GM23248 (cell line): ENCODE measurements at regions not wholly inside any gene's neighbourhood (a gene's known extent, or its start where the extent isn't known, plus 50 kb on each side); places are given as distances from the start of the nearest gene placed in this dataset.

Experiments used
- DNase-seq: peaks from one replicate; pipeline ENCODE4 v3.0.0-alpha.2; 2015
- H2AFZ ChIP-seq: fragments of 200-600 bp; sonication (generic); 2 replicates; pipeline ENCODE4 v1.6.1; 2016; ENCODE audit warnings: antibody characterized with exemption
- H3F3A ChIP-seq: fragments of 200-600 bp; sonication (generic); 2 replicates; pipeline ENCODE4 v1.6.1; 2016; ENCODE audit warnings: mild to moderate bottlenecking, antibody characterized with exemption, mixed run types; ENCODE audit not compliant: insufficient read depth
- H3K27ac ChIP-seq: fragments of 200-600 bp; sonication (generic); 2 replicates; pipeline ENCODE4 v1.5.1; 2016; ENCODE audit warnings: mild to moderate bottlenecking
- H3K27me3 ChIP-seq: fragments of 200-600 bp; sonication (generic); replicated peaks from 2 replicates; pipeline ENCODE4 v1.6.1; 2016; ENCODE audit warnings: mild to moderate bottlenecking; ENCODE audit not compliant: insufficient read depth
- H3K36me3 ChIP-seq: fragments of 200-600 bp; sonication (generic); 2 replicates; pipeline ENCODE4 v1.6.1; 2016; ENCODE audit warnings: low read depth, mild to moderate bottlenecking
- H3K4me1 ChIP-seq: fragments of 200-600 bp; sonication (generic); 2 replicates; pipeline ENCODE4 v1.6.1; 2016; ENCODE audit warnings: mild to moderate bottlenecking; ENCODE audit not compliant: insufficient read depth
- H3K4me2 ChIP-seq: fragments of 200-600 bp; sonication (generic); one replicate; pipeline ENCODE4 v1.6.1; 2016; ENCODE audit warnings: mild to moderate bottlenecking; ENCODE audit not compliant: unreplicated experiment
- H3K4me3 ChIP-seq: fragments of 200-600 bp; sonication (generic); 2 replicates; pipeline ENCODE4 v1.5.1; 2016; ENCODE audit warnings: mild to moderate bottlenecking
- H3K79me2 ChIP-seq: fragments of 200-600 bp; sonication (generic); 2 replicates; pipeline ENCODE4 v1.6.1; 2016; ENCODE audit warnings: mild to moderate bottlenecking; ENCODE audit not compliant: insufficient read depth
- H3K9ac ChIP-seq: fragments of 200-600 bp; sonication (generic); 2 replicates; pipeline ENCODE4 v1.6.1; 2016; ENCODE audit warnings: mild to moderate bottlenecking
- H3K9me2 ChIP-seq: fragments of 200-600 bp; sonication (generic); 2 replicates; pipeline ENCODE4 v1.6.1; 2016; ENCODE audit warnings: mixed run types, mild to moderate bottlenecking, moderate library complexity; ENCODE audit not compliant: insufficient read depth
- H3K9me3 ChIP-seq: fragments of 200-600 bp; sonication (generic); one replicate; pipeline ENCODE4 v1.6.1; 2017; ENCODE audit warnings: low read depth
- H4K20me1 ChIP-seq: fragments of 200-600 bp; sonication (generic); 2 replicates; pipeline ENCODE4 v1.6.0; 2016; ENCODE audit not compliant: insufficient read depth
- EZH2 ChIP-seq: fragments of 200-600 bp; sonication (generic); IDR thresholded peaks from 2 replicates; pipeline ENCODE4 v1.6.1; 2018; ENCODE audit warnings: antibody characterized with exemption, mild to moderate bottlenecking; ENCODE audit not compliant: insufficient read depth, poor library complexity, severe bottlenecking
- EZH2phosphoT487 ChIP-seq: fragments of 200-600 bp; sonication (generic); IDR thresholded peaks from 2 replicates; pipeline ENCODE4 v1.6.1; 2018; ENCODE audit warnings: antibody characterized with exemption, moderate library complexity, mild to moderate bottlenecking, low read depth; ENCODE audit not compliant: insufficient read depth
- WGBS, 2 experiments: methylation state at CpG; one replicate each; pipeline ENCODE4 v1.1.6; 2015 to 2017; ENCODE audit warnings: low lambda C conversion rate in 2 of 2, low coverage in 1 of 2; ENCODE audit errors: missing lambda C conversion rate in 2 of 2; 5-methylcytosine and 5-hydroxymethylcytosine counted together
- in situ Hi-C: fragments of 300-500 bp; cut with MboI; formaldehyde crosslinking; loops from 2 replicates; pipeline ENCODE4 v1.15.0; 2020

DNA sequence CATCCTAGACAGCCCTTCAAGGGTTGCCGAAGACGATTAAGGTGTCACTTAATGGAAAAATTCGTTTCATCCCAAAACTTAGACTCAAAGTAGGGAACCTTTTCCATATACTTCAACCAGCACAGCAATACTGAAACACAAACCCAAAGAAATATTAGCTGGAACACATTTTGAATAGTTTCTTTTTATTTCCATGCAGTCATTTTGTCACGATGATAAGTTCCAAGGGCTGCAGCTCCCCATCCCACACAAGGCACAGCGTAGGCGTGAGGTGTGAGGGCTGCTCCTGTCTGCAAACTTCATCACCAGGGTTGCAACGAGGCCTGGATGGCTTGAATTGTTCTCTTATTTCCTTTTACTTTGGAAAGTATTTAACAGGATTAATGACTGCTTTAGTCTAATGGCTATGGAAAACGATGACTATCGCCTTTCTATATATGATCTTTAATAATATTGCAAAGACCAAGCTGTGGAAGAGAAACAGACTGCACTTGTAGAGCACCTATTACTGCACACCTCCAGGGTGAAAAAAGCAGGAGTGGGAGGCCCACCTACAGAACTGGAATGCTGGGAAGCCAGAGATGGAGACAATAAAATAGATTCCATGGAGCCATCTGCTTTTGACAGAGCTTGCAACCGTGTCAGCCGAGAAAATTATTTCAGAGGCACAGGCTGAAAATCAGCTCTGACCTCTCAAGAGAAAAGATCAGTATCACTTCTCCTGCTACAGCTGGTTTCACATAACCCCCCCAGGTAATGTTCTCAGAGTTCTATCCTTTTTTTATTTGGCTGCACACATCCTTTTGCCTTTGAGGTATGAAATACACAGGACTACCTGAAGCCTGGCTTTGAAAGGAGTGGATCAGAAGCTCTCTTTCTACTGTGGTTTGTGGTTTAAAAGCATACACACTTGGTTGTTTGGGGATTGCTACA lies 274.5 kb upstream of the NBEA start:
- H3K9me3 ChIP-seq = no peaks in the 10 kb centered on the region
- H3K36me3 ChIP-seq = no peaks in the 10 kb centered on the region
- TF ChIP-seq EZH2 = no peak
- no peak for TF ChIP-seq EZH2phosphoT487
- H3F3A ChIP-seq = no peaks in the 10 kb centered on the region
- no peak overlapping the region for H2AFZ ChIP-seq
- H3K27me3 ChIP-seq = no peaks in the 10 kb centered on the region
- H3K27ac ChIP-seq = no peak overlapping the region
- DNase-seq = no peak
- no peaks in the 10 kb centered on the region for H3K79me2 ChIP-seq
- H3K4me3 ChIP-seq = no peak overlapping the region
- in situ Hi-C loops = no loop called here
- H3K4me1 ChIP-seq = no peaks in the 10 kb centered on the region; the same call in 1 of the 2 replicates
- H3K9ac ChIP-seq = no peak overlapping the region
- no peaks in the 10 kb centered on the region for H3K9me2 ChIP-seq
- WGBS, 2 experiments = 81 to 82% methylated on average over 11 of the region's 11 CpGs
- no peaks in the 10 kb centered on the region for H4K20me1 ChIP-seq
- H3K4me2 ChIP-seq = no peak overlapping the region

DNA sequence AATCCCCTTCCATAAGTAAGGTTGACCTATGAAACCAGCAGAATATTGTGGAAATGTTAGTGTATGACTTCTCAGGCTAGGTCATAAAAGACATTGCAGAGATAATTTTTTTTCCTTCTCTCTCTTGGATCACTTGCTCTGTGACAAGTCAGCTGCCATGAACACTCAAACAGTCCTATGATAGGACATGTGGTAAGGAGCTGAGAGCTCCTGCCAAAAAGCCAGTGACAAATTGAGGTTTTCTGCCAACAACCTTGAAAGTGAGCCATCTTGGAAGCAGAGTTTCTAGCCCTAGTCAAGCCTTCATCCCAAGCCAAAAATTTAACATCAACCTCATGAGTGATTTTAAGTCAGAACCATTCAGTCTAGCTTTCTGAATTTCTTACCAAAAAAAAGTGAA lies 270.9 kb upstream of the NBEA start:
- Histone ChIP-seq H3K9ac (no peak overlapping the region), H3K4me2 (no peak overlapping the region), H3K79me2 (no peaks in the 10 kb centered on the region), H3K27me3 (no peaks in the 10 kb centered on the region), H2AFZ (no peak overlapping the region), H4K20me1 (no peaks in the 10 kb centered on the region), H3K36me3 (no peaks in the 10 kb centered on the region), H3K4me1 (no peaks in the 10 kb centered on the region; the same call in 1 of the 2 replicates), H3K9me2 (no peaks in the 10 kb centered on the region), H3F3A (no peaks in the 10 kb centered on the region), H3K4me3 (no peak overlapping the region), H3K27ac (no peak overlapping the region), H3K9me3 (no peaks in the 10 kb centered on the region)
- TF ChIP-seq EZH2phosphoT487 (no peak), EZH2 (no peak)
- peak; percentile 12 for DNase-seq
- in situ Hi-C loops = no loop called here

DNA sequence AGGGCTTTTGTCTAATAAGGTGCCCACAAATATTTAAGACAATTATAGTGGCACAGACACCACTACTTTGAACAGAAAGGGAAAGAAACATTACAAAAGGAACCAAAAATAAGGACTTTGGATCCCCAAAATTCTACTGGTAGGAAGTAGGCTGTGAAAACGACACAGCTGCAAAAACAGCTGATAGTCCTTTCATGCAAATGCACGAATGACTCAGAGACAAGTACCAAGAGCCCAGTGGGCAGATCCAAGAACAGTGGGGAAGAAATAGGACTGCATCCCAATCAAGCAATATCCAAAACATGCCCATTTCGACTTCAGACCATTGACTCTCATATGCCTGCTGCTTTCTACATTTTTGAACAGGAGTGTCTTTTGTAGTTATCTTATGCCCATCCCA lies 269.4 kb upstream of the NBEA start:
- in situ Hi-C loops = no loop called here
- TF ChIP-seq EZH2 (no peak), EZH2phosphoT487 (no peak)
- WGBS, 2 experiments = 3 to 4% methylated on average over 3 of the region's 3 CpGs

DNA sequence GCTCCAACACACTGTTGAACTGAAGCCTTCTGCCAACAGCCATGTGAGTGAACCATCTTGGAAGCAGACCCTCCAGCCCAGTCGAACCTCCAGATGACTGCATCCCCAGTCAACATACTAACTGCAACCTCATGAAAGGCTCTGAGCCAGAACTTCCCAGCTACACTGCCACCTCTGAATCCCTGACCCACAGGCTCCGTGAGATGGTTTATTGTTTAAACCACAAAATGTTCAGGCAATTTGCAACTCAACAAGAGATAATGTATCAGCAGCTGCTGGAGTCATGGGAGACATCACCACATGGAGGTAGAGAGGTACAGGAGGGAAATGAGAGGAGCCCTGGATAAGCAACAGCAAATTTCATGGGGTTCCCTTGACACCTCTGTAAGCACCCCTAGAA lies 266.4 kb upstream of the NBEA start:
- H3K4me3 ChIP-seq = no peak overlapping the region
- H3K36me3 ChIP-seq = no peaks in the 10 kb centered on the region
- H3K9me3 ChIP-seq = no peaks in the 10 kb centered on the region
- no peaks in the 10 kb centered on the region; the same call in 1 of the 2 replicates for H3K4me1 ChIP-seq
- no peak overlapping the region for H3K27ac ChIP-seq
- H2AFZ ChIP-seq = no peak overlapping the region
- H3F3A ChIP-seq = no peaks in the 10 kb centered on the region
- no peak for DNase-seq
- in situ Hi-C loops = no loop called here
- H3K4me2 ChIP-seq = no peak overlapping the region
- no peaks in the 10 kb centered on the region for H4K20me1 ChIP-seq
- no peaks in the 10 kb centered on the region for H3K9me2 ChIP-seq
- H3K9ac ChIP-seq = no peak overlapping the region
- TF ChIP-seq EZH2phosphoT487 (no peak), EZH2 (no peak)
- H3K79me2 ChIP-seq = no peaks in the 10 kb centered on the region
- 34 to 37% methylated on average over 2 of the region's 2 CpGs for WGBS, 2 experiments
- no peaks in the 10 kb centered on the region for H3K27me3 ChIP-seq

More for the DNA sequence above, 269.4 kb upstream of the NBEA start:
- Histone ChIP-seq H3K4me2 (no peak overlapping the region), H3K4me1 (no peaks in the 10 kb centered on the region; the same call in 1 of the 2 replicates), H3K9ac (no peak overlapping the region), H3K9me3 (no peaks in the 10 kb centered on the region), H3K9me2 (no peaks in the 10 kb centered on the region), H3K36me3 (no peaks in the 10 kb centered on the region), H3F3A (no peaks in the 10 kb centered on the region), H3K79me2 (no peaks in the 10 kb centered on the region), H3K27ac (no peak overlapping the region), H3K27me3 (no peaks in the 10 kb centered on the region), H3K4me3 (no peak overlapping the region), H2AFZ (no peak overlapping the region), H4K20me1 (no peaks in the 10 kb centered on the region)
- DNase-seq = peak; percentile 40
